Loucy (cell line): ENCODE measurements at regions not wholly inside any gene's neighbourhood (a gene's known extent, or its start where the extent isn't known, plus 50 kb on each side); places are given as distances from the start of the nearest gene placed in this dataset.

Experiments used
- H2AFZ ChIP-seq: fragments of 200-600 bp; sonication (generic); 2 replicates; pipeline ENCODE4 v1.6.0; 2016; ENCODE audit warnings: antibody characterized with exemption, mild to moderate bottlenecking, low read length, moderate library complexity
- H3F3A ChIP-seq: fragments of 200-600 bp; 2 replicates; pipeline ENCODE4 v1.6.0; 2016; ENCODE audit warnings: antibody characterized with exemption, low read depth, mild to moderate bottlenecking
- H3K27me3 ChIP-seq: fragments of 200-600 bp; sonication (generic); 2 replicates; pipeline ENCODE4 v1.6.1; 2014; ENCODE audit warnings: low read length, mild to moderate bottlenecking; ENCODE audit not compliant: insufficient read depth, poor library complexity, severe bottlenecking
- H3K36me3 ChIP-seq: fragments of 200-600 bp; sonication (generic); 2 replicates; pipeline ENCODE4 v1.6.1; 2016; ENCODE audit warnings: low read length; ENCODE audit not compliant: insufficient read depth
- H3K4me1 ChIP-seq: fragments of 200-600 bp; sonication (generic); 2 replicates; pipeline ENCODE4 v1.5.1; 2014; ENCODE audit warnings: low read length, mild to moderate bottlenecking; ENCODE audit not compliant: insufficient read depth, poor library complexity, severe bottlenecking
- H3K4me2 ChIP-seq: fragments of 200-600 bp; sonication (generic); 2 replicates; pipeline ENCODE4 v1.6.0; 2014; ENCODE audit warnings: antibody characterized with exemption, low read length, low read depth, mild to moderate bottlenecking; ENCODE audit not compliant: poor library complexity, severe bottlenecking
- H3K4me3 ChIP-seq: fragments of 200-600 bp; sonication (generic); 2 replicates; pipeline ENCODE4 v1.5.1; 2014; ENCODE audit warnings: low read length, mild to moderate bottlenecking, mixed read lengths; ENCODE audit not compliant: poor library complexity, severe bottlenecking
- H3K79me2 ChIP-seq: fragments of 200-600 bp; sonication (generic); 2 replicates; pipeline ENCODE4 v1.6.1; 2014; ENCODE audit warnings: low read length; ENCODE audit not compliant: insufficient read depth
- H3K9ac ChIP-seq: fragments of 200-600 bp; sonication (generic); 2 replicates; pipeline ENCODE4 v1.6.0; 2014; ENCODE audit warnings: mild to moderate bottlenecking, low read depth, low read length, moderate library complexity; ENCODE audit not compliant: poor library complexity, severe bottlenecking
- H3K9me2 ChIP-seq: fragments of 200-600 bp; sonication (generic); replicated peaks from 2 replicates; pipeline ENCODE4 v1.6.1; 2016; ENCODE audit warnings: low read depth, low read length, mixed read lengths
- H3K9me3 ChIP-seq: fragments of 200-600 bp; sonication (generic); 2 replicates; pipeline ENCODE4 v1.6.1; 2014; ENCODE audit warnings: mild to moderate bottlenecking, antibody characterized with exemption, low read length, low read depth; ENCODE audit not compliant: insufficient read depth
- H4K20me1 ChIP-seq: fragments of 200-600 bp; sonication (generic); 2 replicates; pipeline ENCODE4 v1.6.0; 2014; ENCODE audit warnings: antibody characterized with exemption, low read length, mild to moderate bottlenecking; ENCODE audit not compliant: insufficient read depth, poor library complexity, severe bottlenecking
- CTCF ChIP-seq: fragments of 200-600 bp; sonication (generic); conservative IDR thresholded peaks from 2 replicates; pipeline ENCODE4 v1.5.1; 2014; ENCODE audit warnings: mild to moderate bottlenecking, antibody characterized with exemption, low read length
- EZH2phosphoT487 ChIP-seq: fragments of 200-600 bp; IDR thresholded peaks from 2 replicates; pipeline ENCODE4 v1.6.1; 2018; ENCODE audit warnings: antibody characterized with exemption, mild to moderate bottlenecking, moderate library complexity, borderline replicate concordance

GRCh38 chr3:34237946-34238345 is 439.5 kb downstream of the PDCD6IP start:
- H3K9ac ChIP-seq, result no peak overlapping the region

GRCh38 chr3:34238407-34238806 is 440.0 kb downstream of the PDCD6IP start:
- Histone ChIP-seq H3K79me2 (no peaks in the 10 kb centered on the region), H3K9me3 (no peaks in the 10 kb centered on the region), H3F3A (no peaks in the 10 kb centered on the region), H3K27me3 (no peaks in the 10 kb centered on the region), H3K4me1 (peaks cover 4% of the 10 kb centered on the region), H3K4me2 (peak overlapping the region; percentile 15), H2AFZ (no peak overlapping the region), H3K9ac (no peak overlapping the region), H3K9me2 (no peaks in the 10 kb centered on the region), H3K4me3 (no peak overlapping the region), H3K36me3 (no peaks in the 10 kb centered on the region), H4K20me1 (no peaks in the 10 kb centered on the region)
- no peak for TF ChIP-seq EZH2phosphoT487

More at GRCh38 chr3:34237946-34238345, 439.5 kb downstream of the PDCD6IP start:
- TF ChIP-seq EZH2phosphoT487 (no peak), CTCF (no peak)
- no peaks in the 10 kb centered on the region for H4K20me1 ChIP-seq
- H3K9me3 ChIP-seq, result no peaks in the 10 kb centered on the region
- H2AFZ ChIP-seq, result no peak overlapping the region
- no peaks in the 10 kb centered on the region for H3K27me3 ChIP-seq
- H3K9me2 ChIP-seq, result no peaks in the 10 kb centered on the region
- H3F3A ChIP-seq, result no peaks in the 10 kb centered on the region
- H3K4me2 ChIP-seq, result peak overlapping the region; percentile 15
- no peaks in the 10 kb centered on the region for H3K79me2 ChIP-seq
- H3K4me1 ChIP-seq, result peaks cover 4% of the 10 kb centered on the region
- H3K4me3 ChIP-seq, result no peak overlapping the region
- H3K36me3 ChIP-seq, result no peaks in the 10 kb centered on the region

- no peaks in the 10 kb centered on the region for H3K79me2 ChIP-seq
- no peaks in the 10 kb centered on the region for H3F3A ChIP-seq
- H3K4me2 ChIP-seq, result no peak overlapping the region
- TF ChIP-seq EZH2phosphoT487, result no peak
- TF ChIP-seq CTCF, result no peak
- no peaks in the 10 kb centered on the region for H4K20me1 ChIP-seq
- no peaks in the 10 kb centered on the region for H3K9me2 ChIP-seq
- H3K27me3 ChIP-seq, result no peaks in the 10 kb centered on the region
- H3K9ac ChIP-seq, result no peak overlapping the region
- H2AFZ ChIP-seq, result no peak overlapping the region
- H3K9me3 ChIP-seq, result no peaks in the 10 kb centered on the region
- H3K4me3 ChIP-seq, result no peak overlapping the region
- H3K4me1 ChIP-seq, result peaks cover 4% of the 10 kb centered on the region
- no peaks in the 10 kb centered on the region for H3K36me3 ChIP-seq
Measured at GRCh38 chr3:34239287-34239686, 440.9 kb downstream of the PDCD6IP start.

GRCh38 chr3:34239875-34240274 is 441.4 kb downstream of the PDCD6IP start:
- Histone ChIP-seq H3K4me2 (no peak overlapping the region), H3K9ac (no peak overlapping the region), H2AFZ (no peak overlapping the region), H3K4me1 (peaks cover 4% of the 10 kb centered on the region), H4K20me1 (no peaks in the 10 kb centered on the region), H3K4me3 (no peak overlapping the region), H3K36me3 (no peaks in the 10 kb centered on the region), H3K9me3 (no peaks in the 10 kb centered on the region), H3K27me3 (no peaks in the 10 kb centered on the region), H3K79me2 (no peaks in the 10 kb centered on the region), H3F3A (no peaks in the 10 kb centered on the region), H3K9me2 (no peaks in the 10 kb centered on the region)
- TF ChIP-seq EZH2phosphoT487 (no peak), CTCF (no peak)
